Effector CD4-positive, alpha-beta T cell (primary cell): ENCODE measurements at regions not wholly inside any gene's neighbourhood (a gene's known extent, or its start where the extent isn't known, plus 50 kb on each side); places are given as distances from the start of the nearest gene placed in this dataset.
"Not testable (repeated sequence)": the region's sequence is repeated elsewhere in the genome, so short reads cannot be mapped to it uniquely, and the experiment has no call there.

Experiments
- DNase-seq: peaks from one replicate; pipeline ENCODE4 v3.0.0-alpha.2; 2020

GRCh38 chr5:17326600-17327037, 109.2 kb downstream of the BASP1 start:
- DNase-seq = no peak

GRCh38 chr5:17327048-17327625, 109.7 kb downstream of the BASP1 start:
- no peak for DNase-seq

- no peak for DNase-seq
Measured at GRCh38 chr5:17329571-17329970, 112.1 kb downstream of the BASP1 start.

- no peak for DNase-seq
Measured at GRCh38 chr5:17330386-17330785, 113.0 kb downstream of the BASP1 start.

- no peak for DNase-seq
Measured at GRCh38 chr5:17331651-17332050, 114.2 kb downstream of the BASP1 start.

- no peak for DNase-seq
Measured at GRCh38 chr5:17333755-17334154, 116.3 kb downstream of the BASP1 start.

- DNase-seq = no peak
Measured at GRCh38 chr5:17336054-17336453, 118.6 kb downstream of the BASP1 start.

GRCh38 chr5:17336723-17337122, 119.3 kb downstream of the BASP1 start:
- not testable (repeated sequence) for DNase-seq

- no peak for DNase-seq
Measured at GRCh38 chr5:17339841-17340240, 122.4 kb downstream of the BASP1 start.

- DNase-seq = no peak
Measured at GRCh38 chr5:17340379-17340778, 122.9 kb downstream of the BASP1 start.

- DNase-seq = no peak
Measured at GRCh38 chr5:17340819-17341218, 123.4 kb downstream of the BASP1 start.

- no peak for DNase-seq
Measured at GRCh38 chr5:17343675-17344074, 126.2 kb downstream of the BASP1 start.

- DNase-seq = no peak
Measured at GRCh38 chr5:17346811-17347210, 129.4 kb downstream of the BASP1 start.

GRCh38 chr5:17352223-17352622, 134.8 kb downstream of the BASP1 start:
- DNase-seq = no peak

GRCh38 chr5:17354265-17354664, 136.8 kb downstream of the BASP1 start:
- peak; percentile 2 for DNase-seq

GRCh38 chr5:17355586-17356346, 138.3 kb downstream of the BASP1 start:
- DNase-seq = no peak

GRCh38 chr5:17356551-17356950, 139.1 kb downstream of the BASP1 start:
- DNase-seq = no peak

- DNase-seq = no peak
Measured at GRCh38 chr5:17357504-17357903, 140.1 kb downstream of the BASP1 start.

- no peak for DNase-seq
Measured at GRCh38 chr5:17358031-17358430, 140.0 kb upstream of the TAF11L2 start.

GRCh38 chr5:17359451-17360011, 138.5 kb upstream of the TAF11L2 start:
- DNase-seq = no peak

- no peak for DNase-seq
Measured at GRCh38 chr5:17360879-17361278, 137.2 kb upstream of the TAF11L2 start.

GRCh38 chr5:17361331-17361730, 136.7 kb upstream of the TAF11L2 start:
- DNase-seq = no peak

- DNase-seq = no peak
Measured at GRCh38 chr5:17364987-17365810, 132.8 kb upstream of the TAF11L2 start.

- no peak for DNase-seq
Measured at GRCh38 chr5:17365811-17366138, 132.3 kb upstream of the TAF11L2 start.
